IPS-NIHi7 (cell line): ENCODE measurements at regions not wholly inside any gene's neighbourhood (a gene's known extent, or its start where the extent isn't known, plus 50 kb on each side); places are given as distances from the start of the nearest gene placed in this dataset.

Source experiments
- DNase-seq: peaks from one replicate; pipeline ENCODE4 v3.0.0; 2012; ENCODE audit warnings: mixed read lengths; ENCODE audit errors: extremely low spot score

DNA sequence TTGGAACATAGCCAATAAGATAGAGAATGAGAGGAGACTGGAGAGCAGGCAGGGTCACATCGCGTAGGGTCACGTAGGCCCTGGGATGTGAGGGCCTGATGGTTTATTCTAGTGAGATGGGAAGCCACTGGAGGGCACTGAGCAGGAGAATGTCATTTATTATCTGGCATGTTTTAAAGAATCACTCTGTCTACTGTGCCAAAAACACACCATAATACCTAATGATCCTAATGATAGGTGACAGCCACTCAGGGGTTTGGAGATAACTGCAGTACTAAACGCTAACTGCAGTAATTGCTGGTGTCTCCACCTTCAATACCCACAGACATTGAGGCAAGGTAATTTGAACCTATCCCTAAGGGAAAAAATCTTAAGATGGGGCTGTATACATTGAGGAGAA is 185.4 kb downstream of the TTLL7 start:
- no peak for DNase-seq

DNA sequence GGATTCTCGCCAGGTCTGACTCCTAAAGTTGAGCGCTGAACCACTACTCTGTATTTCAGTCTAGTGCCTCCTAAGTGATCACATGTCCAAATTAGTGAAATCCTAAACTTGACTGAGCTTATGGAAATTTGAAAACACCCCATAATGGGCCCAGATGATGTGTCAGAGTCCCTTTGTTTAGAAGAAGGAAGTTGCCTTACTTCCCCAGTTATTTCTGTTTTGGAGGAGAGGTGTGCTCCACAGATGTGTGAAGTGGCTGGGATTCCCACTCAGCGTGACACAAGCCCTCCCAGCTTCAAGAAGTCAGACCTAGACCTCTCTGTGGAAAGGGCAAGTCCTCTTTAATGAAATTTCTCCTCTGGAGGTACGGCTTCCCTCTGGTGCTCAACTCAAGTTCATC is 188.8 kb downstream of the TTLL7 start:
- no peak for DNase-seq

DNA sequence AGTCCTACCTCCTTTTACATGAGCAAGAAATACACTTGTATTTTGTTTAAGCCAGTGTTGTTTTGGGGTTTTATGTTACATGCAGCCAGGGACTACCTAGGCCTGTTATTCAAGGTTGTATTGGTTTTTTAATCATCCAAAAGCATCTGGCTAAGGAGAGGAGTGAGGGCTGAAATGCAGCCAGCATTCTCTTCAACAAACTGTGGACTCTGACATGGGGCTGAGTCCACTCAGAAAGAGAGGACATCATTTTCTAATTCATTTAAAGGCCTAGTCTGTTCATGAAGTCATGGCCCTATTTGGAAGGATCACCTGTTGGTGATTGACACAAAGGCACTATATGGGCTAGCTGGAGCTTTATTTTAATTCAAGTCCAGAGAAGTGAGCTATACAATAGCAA is 190.4 kb downstream of the TTLL7 start:
- no peak for DNase-seq

DNA sequence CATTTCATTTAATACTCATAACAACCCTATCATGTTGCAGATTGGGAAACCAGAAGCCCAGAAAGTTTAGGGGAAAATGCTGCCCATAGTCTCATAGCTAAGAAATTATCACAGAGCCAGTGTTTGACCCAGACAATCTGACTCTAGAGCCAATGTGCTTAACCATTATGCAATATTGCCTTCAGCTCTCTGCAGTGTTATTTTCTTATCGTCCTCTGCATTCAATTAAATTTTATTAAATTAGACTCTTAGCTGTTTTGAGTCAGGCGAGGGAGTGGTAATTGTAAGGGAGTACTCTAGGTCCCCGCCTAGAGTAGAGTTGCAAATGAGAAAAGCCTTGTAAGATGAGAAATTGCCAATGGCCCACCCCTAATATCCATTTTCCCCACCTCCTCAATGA is 191.1 kb downstream of the TTLL7 start:
- DNase-seq, result no peak

DNA sequence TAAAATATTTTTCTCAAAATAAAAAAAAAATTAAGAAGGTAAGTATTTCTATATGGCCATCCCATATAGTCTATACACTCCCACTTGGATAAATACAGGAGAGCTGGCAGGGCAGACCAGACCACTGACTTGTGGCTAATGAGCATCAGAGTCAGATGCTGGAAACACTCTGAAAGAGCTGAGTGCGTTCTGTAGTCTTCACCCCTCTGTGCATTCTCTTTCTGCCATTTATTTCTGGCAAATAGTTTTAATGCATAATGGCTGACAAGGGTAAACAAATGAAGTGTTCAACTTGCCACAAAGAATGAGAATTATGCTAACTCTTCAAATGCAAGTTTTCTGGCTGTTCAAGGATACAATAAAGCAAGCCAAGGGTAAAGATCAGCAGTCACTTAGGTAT is 191.7 kb downstream of the TTLL7 start:
- no peak for DNase-seq

DNA sequence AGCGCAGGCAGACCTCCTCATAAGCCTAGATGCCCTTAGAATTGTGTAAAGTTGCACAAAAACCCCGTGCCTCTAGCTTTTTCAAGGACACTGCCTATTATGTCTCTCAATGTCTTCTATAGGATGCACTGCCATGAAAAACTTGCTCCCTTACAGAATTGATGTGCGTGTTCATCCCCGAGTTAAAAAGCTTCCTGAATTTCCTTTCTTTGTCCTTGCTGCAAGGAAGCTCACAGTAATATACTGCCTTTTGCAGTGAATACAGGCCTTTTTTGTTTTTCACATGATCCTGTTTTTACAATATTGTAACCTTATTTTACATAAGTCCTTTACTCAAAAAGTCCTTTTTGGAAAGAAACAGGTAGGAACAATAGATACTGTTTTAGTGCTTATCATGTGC is 193.0 kb downstream of the TTLL7 start:
- no peak for DNase-seq

DNA sequence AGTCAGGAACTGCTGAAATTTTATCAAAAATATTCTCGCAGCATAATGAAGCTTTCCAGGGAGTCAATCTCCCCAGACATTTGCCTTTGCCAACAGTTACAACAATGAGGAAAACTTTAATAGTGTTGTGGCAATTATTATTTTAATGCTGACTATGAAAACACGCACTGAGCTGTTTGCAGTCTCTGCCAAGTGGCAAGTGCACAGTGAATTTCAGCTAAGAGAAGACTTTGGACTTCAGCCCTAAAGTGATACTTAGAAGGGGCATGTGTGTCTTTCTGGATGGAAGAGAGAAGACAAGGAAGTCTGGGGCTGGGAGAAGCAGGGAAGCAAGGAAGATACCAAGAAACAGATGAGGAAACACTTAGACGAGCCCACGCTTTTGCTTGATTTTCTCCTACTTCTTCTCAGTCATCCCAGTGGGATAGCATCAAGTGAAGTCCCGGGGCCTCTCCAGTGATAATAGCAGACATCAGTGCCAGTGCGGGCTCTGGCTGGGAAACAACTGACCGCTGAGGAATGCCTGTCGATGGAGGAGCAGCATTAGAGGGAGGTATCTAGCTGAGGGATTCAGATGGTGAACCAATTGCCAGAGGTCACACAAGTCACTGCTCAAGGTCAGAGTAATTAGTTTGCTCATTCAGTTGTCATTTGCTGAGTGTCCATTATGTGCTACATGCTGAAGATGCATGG is 196.3 kb downstream of the TTLL7 start:
- no peak for DNase-seq

DNA sequence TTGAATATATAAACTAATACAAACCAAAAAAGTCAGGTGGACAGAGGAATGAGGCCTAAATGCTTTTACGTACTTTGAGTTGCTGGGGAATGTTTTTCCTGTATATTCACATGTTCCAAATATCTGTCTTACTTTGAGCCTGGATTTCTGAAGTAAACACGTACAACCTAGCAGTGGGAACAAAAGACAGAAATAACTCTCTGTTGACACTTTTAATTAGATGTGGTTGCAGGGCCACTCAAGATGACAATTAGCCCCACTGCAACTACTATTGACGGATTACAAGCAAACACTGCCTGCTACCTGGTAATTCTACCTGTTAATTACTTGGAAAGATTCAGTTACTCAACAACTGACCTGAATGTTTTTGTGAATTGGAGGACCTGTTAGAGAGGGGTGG is 196.9 kb downstream of the TTLL7 start:
- no peak for DNase-seq

DNA sequence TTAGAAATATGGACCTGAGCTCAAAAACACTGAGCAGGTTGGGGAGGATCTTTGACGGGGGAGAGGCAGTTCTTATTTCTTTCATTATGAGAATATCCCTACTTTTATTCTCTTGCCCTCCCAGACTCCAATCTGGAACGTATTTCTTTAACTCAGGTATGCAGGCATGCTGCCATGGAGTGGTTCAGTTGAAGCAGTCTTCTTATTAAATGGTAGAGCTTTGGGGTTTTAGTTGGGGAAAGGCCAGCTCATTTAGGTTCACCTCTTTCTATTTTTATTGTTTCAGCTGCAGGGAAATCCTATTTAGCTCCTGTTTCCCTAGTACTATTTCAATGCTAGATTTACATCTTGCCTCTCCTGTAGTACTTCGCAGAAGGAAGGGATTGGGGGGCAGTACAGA is 198.9 kb downstream of the TTLL7 start:
- no peak for DNase-seq

DNA sequence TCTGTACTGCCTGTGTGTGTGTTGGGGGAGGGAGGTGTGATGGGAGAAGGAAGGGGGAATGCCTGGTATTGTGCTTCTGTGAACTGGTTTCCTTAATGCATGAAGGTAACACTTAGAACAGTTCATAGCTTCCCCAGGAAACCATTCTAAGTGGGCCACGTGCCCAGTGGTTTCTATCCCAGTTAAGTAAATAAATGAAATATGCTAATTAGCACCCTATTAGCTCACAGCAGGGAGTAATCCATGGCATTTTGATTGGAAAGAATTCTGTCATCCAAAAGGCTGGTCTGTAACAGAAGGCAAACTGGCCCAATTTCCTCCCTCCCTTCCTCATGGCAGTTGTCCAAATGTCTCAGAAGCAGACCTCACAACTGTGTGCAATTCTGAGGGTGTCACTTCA is 199.3 kb downstream of the TTLL7 start:
- DNase-seq, result no peak

DNA sequence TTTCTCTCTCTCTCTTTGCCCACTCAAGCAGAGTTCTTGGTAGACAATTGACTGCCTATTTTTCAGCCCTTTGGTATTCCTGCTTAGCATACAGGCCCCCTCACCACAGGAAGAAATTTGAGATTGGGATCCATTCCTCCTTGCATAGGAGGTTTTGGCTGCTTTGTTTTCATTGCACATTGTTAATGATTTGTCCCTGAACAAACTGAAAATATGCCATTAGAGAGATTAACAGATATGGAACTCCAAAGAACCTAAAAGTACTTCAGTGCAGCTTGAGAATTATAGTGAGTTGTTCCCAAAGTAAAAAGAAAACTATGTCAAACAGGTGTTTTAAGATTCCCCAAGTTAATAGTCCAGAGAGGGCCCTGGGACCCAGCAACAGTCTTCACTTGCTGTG is 200.0 kb downstream of the TTLL7 start:
- DNase-seq, result no peak

DNA sequence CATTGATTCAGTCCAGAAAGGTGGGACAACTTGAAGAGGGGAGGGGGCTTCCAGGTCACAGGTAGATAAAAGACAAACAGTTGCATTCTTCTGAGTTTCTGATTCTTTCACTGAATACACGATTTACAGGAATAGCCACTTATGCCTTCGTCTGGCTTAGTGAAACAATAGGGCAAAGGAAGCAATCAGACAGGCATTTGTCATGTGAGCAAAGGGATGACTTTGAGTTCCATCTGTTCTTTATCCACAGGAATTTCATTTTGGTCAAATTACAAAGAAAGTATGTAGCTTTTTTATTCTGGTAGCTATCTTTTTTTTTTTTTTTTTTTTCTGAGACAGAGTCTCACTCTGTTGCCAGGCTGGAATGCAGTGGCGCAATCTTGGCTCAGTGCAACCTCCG is 202.5 kb downstream of the TTLL7 start:
- DNase-seq, result no peak

DNA sequence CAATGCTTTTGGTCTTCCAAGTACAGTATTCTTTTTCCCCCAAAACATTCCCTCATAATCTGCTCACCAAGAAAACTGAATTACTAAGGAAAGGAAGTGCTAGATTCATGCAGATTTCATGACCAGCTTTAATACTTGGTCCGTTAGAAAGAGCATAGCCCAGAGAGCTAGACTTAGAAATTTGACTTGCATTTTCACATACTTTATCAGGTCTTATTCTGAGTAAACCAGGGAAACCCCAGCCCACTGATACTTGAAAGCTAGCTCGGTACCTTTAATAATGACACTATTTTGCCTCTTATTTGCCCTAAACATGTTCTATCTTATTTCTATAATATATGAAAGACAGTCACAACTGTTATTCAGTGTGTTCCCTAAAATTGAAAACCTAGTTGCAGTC is 204.5 kb downstream of the TTLL7 start:
- DNase-seq, result no peak

DNA sequence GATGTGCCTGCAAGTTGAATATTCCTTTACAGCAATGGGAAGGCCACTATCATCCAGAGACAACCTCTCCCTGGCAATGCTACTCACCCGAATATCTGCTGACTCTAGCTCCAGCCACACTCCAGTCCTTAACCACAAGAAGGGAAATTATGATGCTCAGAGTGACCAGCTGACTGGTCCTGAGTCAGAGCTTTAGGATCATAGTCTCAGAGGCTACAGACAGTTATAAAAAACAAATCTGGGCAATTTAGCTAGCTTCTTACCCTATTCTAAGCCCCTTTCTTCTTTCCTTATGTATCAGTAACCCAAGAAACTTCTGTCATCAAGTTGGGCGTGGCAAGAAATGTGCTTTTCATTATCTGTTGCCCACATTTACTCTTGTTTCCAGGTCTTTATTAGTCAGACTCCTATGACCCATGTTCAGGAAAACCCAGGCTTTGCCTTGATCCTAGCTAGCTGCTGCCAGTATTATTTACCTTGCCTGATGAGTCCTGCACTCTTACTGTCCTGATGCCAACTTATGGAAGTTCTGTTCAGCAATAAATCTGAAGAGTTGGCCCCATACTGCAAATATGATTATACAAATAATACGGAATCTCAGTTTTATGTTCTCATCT is 207.0 kb downstream of the TTLL7 start:
- DNase-seq, result no peak

DNA sequence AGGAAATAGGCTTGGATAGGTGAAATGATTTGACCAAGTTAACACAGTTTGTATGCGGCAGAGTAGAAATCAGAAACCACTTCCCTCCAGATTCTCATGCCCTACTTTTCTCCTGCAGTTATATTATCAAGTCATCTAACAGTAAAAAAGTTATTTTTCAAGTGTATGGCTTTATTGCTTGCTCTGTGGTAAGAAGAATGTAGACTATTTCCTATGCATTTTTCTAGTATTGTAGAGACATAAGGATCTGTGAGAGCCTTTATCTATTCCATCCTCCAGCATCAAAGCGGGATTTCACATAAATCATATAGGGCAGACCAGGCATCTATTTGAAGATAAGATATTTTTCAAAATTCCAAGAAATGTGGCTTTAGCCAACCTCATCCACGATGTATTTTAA is 208.5 kb downstream of the TTLL7 start:
- DNase-seq, result no peak

DNA sequence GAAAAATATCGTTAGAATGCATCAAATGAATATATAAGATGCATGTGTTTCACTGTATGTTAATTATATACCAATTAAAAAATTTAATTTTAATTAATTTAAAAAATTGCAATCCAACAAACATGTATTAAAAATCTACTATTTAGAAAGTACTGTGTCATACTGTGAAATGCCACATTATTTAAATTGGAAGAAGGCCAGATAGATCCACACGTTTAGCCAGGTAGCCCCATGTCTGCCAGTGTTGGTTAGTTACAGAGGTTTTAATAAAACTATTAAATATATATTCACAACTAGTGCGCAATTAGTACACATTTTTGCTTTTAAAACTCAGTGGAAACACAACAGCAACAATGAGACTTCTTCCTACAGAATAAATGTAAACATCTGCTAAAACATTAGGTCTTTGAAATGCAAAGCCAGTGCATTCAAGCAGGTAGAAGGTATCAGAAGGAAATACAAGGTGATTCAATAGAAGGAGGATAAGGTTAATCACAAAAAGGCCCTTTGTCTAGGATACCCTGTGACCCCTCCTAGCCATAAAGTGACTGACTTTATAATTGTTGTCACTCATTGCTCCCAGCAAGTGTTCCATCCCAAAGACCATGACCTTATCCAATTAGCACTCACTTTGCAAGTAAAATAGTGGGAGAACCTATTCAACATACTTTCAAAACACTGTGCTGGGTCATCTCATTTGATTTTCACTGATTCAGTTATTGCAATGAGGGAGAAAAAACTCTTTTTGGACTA is 211.5 kb downstream of the TTLL7 start:
- peak; percentile 22 for DNase-seq

DNA sequence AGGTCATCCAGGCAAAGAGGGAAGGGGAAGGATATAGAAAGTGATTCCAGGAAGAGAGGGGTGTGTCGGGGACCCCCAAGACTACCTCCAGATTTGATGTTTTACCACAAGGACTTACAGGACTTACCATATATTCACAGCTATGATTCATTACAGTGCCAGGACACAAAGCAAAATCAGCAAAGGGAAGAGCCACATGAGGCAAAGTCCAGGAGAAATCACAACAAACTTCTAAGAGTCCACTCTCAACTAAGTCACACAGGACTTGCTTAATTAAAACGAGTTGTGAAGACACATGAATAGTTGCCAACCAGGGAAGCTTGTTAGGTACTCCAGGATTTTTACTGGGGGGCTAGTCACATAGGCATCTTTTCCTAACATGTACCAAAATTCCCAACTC is 217.3 kb downstream of the TTLL7 start:
- no peak for DNase-seq

DNA sequence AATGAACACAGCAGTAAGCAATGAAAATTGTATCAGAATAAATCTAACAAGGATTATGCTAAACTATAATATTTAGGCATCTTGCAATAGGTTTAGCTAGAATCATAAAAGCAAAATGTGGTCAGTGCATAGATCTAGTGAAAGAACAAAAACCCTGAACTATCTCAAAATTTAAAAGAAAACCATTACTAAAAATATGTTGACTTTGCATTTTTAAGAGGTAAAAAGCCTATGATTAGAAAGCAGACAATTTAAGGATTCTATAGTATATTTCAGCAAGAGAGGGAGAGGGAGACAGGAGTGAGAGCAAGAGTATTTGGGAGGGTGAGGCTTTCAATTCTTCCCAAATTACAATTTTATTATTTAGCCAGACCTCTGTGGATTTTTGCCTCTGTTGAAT is 219.4 kb downstream of the TTLL7 start:
- DNase-seq, result no peak

DNA sequence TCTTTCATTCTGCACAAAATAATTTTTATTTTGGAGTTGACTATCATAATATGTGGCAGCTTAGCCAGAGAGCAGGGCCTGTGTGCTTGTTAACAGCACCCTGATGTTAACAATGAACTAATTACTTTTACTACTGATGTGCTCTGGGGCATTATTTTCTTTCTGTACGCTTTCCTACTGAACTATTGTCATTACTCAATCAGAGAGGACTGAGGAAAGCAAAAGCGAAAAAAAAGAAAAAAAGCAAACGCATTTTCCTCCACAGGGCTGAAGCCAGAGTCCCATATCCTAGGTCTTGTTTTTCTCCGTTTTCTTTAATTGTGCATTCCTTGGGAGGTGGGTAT is 221.2 kb downstream of the TTLL7 start:
- DNase-seq, result no peak

DNA sequence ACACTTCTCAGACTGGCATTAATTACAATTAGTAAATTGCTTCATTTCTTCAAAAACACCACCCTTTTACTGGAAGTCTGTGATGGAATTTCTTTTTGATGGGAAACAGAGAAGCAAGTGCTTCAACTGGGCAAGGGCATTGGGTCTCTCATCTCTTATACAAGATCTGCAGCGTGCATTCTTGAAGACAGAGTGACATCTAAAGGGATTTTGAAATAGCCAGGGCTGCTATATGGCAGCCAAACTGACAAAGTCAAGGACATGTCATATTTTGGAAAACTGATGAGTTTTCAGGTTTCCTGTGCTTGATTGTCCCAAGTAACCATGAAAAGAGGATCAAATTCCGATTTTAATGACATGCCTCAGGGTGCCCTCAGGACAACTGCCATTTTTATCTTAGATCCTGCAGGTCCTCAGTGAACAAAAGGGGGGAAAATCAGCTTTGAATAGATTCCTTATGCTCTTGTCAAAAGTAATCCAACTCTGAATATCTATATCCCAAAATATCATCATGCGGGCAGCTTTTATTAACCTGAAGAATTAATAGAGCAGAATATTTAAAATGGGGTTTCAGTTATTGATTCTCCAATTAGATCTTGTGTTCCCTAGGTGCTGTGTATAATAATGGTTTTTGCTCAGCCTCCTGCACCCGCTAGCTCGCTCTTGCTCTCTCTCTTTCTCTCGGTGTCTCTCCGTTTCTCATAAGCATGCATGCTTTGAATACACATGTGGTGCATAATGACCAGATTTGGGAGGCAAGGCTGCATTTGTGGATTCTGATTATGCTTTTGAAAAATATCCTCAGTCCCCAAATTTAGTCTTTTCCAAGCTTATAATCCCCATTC is 221.8 kb downstream of the TTLL7 start:
- DNase-seq, result no peak

DNA sequence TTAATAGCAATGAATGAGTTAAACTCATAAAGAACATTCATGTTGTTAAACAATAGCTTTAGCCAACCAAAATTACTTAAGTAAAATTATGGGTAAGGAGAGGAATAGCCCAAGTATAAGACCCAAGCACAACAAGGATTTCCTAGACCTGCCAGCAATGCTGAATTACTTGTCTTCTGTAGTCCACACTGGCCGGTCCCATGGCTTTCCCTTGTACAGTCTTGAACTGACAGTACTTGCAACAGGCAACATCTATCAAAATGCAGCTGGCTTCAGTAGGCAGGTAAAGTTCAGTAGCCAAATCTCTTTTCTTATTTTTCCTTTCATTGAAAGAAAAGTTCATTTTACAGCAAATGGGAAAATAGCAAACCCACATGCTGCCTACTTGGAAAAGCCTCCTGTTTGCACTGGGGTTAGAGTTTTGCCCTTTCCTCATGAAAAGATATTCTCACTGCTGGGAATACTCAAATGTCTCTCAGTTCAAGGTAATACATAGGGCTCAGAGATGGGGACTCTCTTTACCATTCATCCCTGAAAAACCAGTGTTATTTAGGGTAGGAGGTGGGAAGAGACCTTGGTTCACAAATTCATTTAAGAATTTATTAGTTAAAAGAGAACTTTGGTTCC is 222.8 kb downstream of the TTLL7 start:
- no peak for DNase-seq

DNA sequence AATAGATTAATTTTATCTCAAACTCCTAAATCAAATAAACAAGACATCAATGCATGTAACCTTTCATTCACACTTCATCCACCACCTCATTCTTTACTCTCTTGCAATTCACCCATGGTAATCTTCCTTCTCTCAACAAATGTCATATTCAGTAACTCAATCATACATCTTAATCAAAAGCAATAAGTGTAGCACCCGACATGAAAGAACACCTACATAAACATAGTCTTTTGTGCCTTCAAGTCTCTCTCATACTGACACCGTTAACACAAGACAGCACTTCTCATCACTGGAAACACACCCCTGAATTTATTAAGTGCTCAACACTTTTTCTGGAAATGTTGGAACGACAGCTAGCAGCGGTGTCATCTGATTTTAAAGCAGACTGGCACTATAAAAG is 225.9 kb downstream of the TTLL7 start:
- no peak for DNase-seq
